ENCODE measurements at regions not wholly inside any gene's neighbourhood (a gene's known extent, or its start where the extent isn't known, plus 50 kb on each side); places are given as distances from the start of the nearest gene placed in this dataset.
"Not testable (repeated sequence)": the region's sequence is repeated elsewhere in the genome, so short reads cannot be mapped to it uniquely, and the experiment has no call there.

DNA sequence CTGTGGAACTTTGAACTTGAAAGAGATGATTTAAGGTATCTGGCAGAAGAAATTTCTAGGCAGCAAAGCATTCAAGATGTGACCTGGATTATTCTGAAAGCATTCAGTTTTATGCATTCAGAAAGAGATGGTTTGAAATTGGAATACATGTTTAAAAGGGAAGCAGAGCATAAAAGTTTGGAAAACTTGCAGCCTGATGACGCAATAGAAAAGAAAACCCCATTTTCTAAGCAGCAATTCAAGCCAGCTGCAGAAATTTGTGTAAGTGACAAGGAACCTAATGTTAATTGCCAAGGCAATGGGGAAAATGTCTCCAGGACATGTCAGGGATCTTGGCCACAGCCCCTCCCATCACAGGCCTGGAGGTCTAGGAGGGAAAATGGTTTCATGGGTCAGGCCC, 354.0 kb downstream of the ZNF326 start:
- no peak for DNase-seq (ENCODE audit: low spot score)

GRCh38 chr1:90348459-90348858, 353.5 kb downstream of the ZNF326 start:
- DNase-seq (ENCODE audit: low spot score), result not testable (repeated sequence)

GRCh38 chr1:90347366-90347765, 352.5 kb downstream of the ZNF326 start:
- no peak for DNase-seq (ENCODE audit: low spot score)

DNA sequence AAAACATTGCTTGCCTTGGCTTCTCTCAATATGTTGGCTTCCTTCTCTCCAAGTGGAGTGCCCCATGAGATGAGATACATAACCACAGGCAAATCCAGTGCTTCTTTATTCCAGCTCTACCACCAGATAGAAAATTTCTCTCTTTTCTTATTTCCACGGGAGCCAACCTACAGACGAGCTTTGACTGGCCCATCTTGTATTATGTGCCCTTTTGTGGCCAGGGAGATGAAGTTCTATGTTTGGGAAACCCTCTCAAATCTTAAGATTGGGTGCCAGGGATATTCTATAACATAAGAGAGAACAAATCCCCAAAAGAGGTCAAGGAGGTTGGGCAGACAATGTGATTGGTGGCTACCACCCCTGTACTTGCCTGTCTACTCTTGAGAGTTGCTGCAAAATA, 351.8 kb downstream of the ZNF326 start:
- DNase-seq (ENCODE audit: low spot score), result no peak

GRCh38 chr1:90346349-90346748, 351.4 kb downstream of the ZNF326 start:
- DNase-seq (ENCODE audit: low spot score), result no peak

GRCh38 chr1:90344963-90345730, 350.2 kb downstream of the ZNF326 start:
- DNase-seq (ENCODE audit: low spot score), result no peak

- no peak for DNase-seq (ENCODE audit: low spot score)
These were observed 346.6 kb downstream of the ZNF326 start for GRCh38 chr1:90341516-90341915.

DNA sequence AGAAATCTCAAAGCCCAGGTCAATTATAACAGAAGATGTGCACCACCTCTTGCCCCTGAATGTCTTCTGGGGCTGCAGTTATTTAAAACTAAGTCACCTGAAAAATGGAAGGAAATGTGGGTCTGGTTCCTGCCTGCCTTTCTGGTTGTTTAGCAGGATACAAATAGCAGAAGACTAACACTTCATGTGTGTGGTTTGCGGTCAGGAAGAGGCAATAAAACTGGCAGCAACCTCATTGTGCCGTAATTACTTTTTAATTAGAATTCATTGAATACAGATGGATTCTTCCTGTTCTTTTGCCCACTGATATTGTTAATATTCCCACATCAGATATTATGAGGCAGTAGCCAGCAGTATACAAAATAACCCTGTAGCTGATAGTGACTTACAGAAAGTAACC, 345.7 kb downstream of the ZNF326 start:
- DNase-seq (ENCODE audit: low spot score), result no peak

DNA sequence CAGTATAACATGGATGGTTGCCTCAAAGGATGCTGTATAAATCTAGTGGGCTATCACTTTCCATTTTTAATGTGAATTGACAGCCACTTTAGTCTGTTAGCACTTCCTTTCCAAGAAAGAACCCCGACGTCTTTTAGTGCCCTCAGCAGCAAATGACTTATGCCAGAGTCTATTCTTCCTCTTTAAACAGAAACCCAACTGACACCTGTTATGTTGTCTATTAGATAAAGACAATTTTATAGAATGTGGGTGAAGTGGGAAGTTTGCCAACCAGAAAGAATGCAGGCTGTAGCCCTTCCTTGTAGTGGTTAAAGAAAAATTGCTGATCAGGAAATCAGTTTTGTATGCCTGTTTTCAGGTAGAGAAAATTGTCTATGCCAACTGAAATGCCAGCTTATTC, 344.9 kb downstream of the ZNF326 start:
- no peak for DNase-seq (ENCODE audit: low spot score)

DNA sequence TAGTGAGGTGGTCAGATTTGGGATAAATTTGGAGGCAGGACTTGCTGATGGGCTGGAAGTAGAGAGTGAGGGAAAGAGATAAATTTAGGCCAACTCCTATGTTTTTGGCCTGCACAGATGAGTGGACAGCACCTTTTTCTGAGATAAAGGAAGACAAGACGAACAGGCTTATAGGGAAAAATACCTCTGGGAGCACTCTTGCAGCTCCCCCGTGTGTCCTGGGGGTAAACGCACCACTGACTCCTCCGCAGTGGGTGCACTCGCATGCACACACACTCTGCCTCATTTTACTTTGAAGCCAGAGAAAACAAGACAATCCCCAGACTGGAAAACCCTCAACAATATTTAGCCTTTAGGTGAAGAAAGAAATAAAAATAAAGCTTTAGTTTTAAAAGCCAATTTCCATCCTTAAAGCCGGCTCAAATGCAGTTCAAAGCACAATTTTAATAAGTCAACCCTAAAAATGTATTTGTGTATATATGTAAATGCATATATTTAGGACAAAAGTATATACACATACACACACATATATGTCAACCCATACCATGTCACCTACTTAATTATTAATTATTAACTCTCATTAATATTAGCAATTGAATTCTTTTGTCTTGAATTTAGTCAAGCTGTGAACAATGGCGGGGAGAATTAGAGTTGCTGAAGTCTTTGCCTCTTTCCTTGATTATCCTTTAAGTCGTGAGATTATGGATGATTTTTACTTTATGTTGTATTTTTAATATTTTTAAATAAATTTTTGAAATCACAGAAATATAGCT, 341.8 kb downstream of the ZNF326 start:
- DNase-seq (ENCODE audit: low spot score), result no peak

- DNase-seq (ENCODE audit: low spot score), result no peak
These were observed 340.6 kb downstream of the ZNF326 start for GRCh38 chr1:90335558-90335957.

DNA sequence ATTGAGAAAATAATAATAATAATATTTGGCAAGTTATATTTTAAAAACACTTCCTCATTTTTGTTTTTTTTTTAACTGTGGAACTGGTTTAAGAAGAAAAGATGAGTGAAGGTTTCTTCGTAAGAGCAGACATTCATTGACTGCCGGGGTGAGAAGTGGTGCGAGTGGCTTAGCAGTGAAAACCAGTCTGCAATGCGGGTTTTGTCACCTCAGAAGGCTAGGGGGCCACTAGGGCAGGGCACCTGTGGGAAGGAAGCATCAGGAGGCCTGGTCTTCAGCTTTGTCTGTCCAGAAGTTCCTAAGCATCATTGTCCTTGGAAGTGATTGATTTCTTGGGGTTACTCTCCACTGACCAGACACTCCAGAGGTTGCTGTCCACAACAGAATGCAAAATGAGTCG, 339.2 kb downstream of the ZNF326 start:
- no peak for DNase-seq (ENCODE audit: low spot score)

DNA sequence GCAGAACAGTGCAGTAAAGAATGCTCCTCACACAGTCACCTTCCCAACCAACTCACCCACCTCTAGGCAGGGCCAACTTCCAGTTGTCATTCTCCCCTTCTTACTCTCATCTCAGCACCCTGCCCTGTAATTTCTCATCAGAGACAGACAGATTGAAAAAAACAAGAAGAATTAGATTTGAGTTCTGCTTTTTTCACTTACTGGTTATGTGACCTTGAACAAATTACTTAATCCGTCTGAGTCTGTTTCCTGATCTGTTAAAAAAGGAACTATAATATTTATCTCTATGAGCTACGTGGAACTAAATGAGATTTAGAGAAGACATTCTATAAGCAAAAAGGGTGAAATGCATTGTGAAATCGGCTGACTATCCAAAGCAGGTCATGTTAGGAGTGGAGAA, 330.3 kb downstream of the ZNF326 start:
- DNase-seq (ENCODE audit: low spot score), result no peak

- DNase-seq (ENCODE audit: low spot score), result no peak
These were observed 327.3 kb downstream of the ZNF326 start for GRCh38 chr1:90322186-90322585.

- no peak for DNase-seq (ENCODE audit: low spot score)
These were observed 325.0 kb downstream of the ZNF326 start for GRCh38 chr1:90319918-90320317.

- no peak for DNase-seq (ENCODE audit: low spot score)
These were observed 323.5 kb downstream of the ZNF326 start for GRCh38 chr1:90318431-90318830.

DNA sequence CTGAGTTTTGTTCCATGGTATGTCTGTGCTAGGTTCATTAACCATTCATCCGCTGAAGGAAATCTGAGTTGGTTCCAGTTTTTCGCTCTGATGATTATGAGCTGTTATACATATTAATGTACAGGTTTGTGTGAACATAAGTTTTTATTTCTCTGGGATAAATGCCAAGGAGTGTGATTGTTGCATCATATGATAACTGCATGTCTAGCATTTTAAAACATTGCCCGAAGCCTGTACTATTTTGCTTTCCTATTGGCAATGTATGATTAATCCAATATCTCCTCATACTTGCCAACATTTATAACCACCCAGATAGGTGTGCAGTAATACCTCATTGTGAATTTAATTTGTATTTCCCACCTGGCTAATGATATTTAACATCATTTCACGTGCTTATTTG, 322.7 kb downstream of the ZNF326 start:
- no peak for DNase-seq (ENCODE audit: low spot score)

- DNase-seq (ENCODE audit: low spot score), result no peak
These were observed 319.6 kb downstream of the ZNF326 start for GRCh38 chr1:90314533-90314932.

- no peak for DNase-seq (ENCODE audit: low spot score)
These were observed 318.9 kb downstream of the ZNF326 start for GRCh38 chr1:90313778-90314177.

GRCh38 chr1:90309806-90310205, 314.9 kb downstream of the ZNF326 start:
- no peak for DNase-seq (ENCODE audit: low spot score)

GRCh38 chr1:90308421-90308820, 313.5 kb downstream of the ZNF326 start:
- DNase-seq (ENCODE audit: low spot score), result no peak

GRCh38 chr1:90305577-90305976, 310.7 kb downstream of the ZNF326 start:
- no peak for DNase-seq (ENCODE audit: low spot score)

- DNase-seq (ENCODE audit: low spot score), result no peak
These were observed 301.4 kb downstream of the ZNF326 start for GRCh38 chr1:90296327-90296726.

DNA sequence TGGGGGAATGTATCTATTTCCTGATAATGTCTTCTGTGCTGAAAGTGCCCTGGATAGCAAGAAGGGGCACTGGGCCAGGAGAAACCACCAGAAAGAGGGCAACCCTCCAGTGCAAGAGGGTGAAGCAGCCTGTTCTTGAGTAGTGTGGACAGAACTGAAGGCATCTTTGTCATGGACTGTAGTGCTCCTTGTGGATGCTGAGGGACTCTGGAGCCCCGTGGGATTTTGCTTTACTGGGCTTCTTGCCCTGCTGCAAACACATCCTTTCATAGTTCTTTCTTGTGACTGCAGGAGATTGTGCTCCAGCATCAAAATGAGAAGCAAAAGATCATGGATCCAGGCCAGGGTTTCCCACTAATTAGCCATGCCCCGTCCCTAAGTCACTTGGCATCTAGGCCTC, 300.6 kb downstream of the ZNF326 start:
- DNase-seq (ENCODE audit: low spot score), result no peak
